Esophagus muscularis mucosa (tissue), 4 donors: ENCODE measurements at regions not wholly inside any gene's neighbourhood (a gene's known extent, or its start where the extent isn't known, plus 50 kb on each side); places are given as distances from the start of the nearest gene placed in this dataset.

ENCODE experiments used
- CTCF ChIP-seq, 3 experiments: fragments of 200-600 bp in 2 of 3; fragments of 450-650 bp in 1 of 3; sonication (generic) in 2 of 3; IDR thresholded peaks; one replicate each; pipeline ENCODE4 v1.5.1; 2017 to 2019; ENCODE audit warnings: antibody characterized with exemption in 3 of 3, mild to moderate bottlenecking in 2 of 3, moderate library complexity in 1 of 3
- EP300 ChIP-seq: sonication (generic); formaldehyde crosslinking; IDR thresholded peaks from one replicate; pipeline ENCODE4 v1.6.1; 2017; ENCODE audit warnings: antibody characterized with exemption
- POLR2A ChIP-seq: fragments of 450-650 bp; IDR thresholded peaks from one replicate; pipeline ENCODE4 v1.6.1; 2017; ENCODE audit warnings: antibody characterized with exemption, moderate library complexity, mild to moderate bottlenecking, low read depth

GRCh38 chr1:5552787-5553484, 439.3 kb downstream of the NPHP4 start:
- TF ChIP-seq CTCF (IDR thresholded peaks at IDR 0.05) = no peak
- TF ChIP-seq POLR2A = no peak
- no peak for TF ChIP-seq EP300
